DOHH2 (cell line): ENCODE measurements at regions not wholly inside any gene's neighbourhood (a gene's known extent, or its start where the extent isn't known, plus 50 kb on each side); places are given as distances from the start of the nearest gene placed in this dataset.

Experiments used
- EZH2phosphoT487 ChIP-seq: fragments of 200-600 bp; sonication (generic); IDR thresholded peaks from 2 replicates; pipeline ENCODE4 v1.6.1; 2017; ENCODE audit warnings: borderline replicate concordance, mild to moderate bottlenecking, antibody characterized with exemption, low read length, moderate library complexity, mixed read lengths
- TF ChIP-seq, protein P1 (sequence below): fragments of 200-600 bp; sonication (generic); IDR thresholded peaks from one replicate; pipeline ENCODE4 v1.5.1; 2014; ENCODE audit warnings: antibody characterized with exemption, mild to moderate bottlenecking, low read depth, low read length; ENCODE audit not compliant: poor library complexity, severe bottlenecking

DNA sequence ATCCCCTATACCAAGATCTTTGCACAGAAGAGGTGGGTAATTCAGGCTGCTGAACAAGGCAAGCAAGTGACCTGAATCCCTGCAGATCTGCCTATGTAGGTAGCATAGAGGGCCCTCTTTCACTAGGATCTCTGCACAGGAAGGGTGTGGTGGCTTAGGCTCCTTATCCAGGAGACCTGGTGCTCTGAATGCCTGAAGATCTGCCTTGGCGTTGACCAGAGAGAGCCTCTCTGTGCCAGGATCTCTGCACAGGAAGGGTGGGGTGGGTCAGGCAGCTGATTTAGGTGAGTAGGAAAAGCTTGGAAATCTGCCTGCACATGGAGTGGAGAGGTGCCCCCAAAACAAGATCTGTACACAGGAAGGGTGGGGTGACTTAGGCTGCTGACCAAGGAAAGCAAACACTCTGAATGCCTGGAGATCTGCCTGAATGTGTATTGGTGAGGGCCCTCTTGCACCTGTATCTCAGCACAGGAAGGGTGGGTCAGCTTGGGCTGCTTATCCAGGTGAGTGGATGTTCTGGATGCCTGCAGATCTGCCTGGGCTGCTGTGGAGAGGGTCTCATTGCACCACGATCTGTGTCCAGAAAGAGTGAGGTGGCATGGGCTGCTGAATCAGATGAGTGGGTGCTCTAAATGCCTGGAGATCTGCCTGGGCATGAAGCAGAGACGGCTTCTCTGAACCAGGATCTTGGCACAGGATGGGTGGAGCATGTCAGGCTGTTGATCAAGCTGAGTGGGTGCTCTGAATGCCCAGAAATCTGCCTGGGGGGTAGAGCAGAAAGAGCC lies 365.9 kb downstream of the DMAC1 start:
- TF ChIP-seq, protein P1, sequence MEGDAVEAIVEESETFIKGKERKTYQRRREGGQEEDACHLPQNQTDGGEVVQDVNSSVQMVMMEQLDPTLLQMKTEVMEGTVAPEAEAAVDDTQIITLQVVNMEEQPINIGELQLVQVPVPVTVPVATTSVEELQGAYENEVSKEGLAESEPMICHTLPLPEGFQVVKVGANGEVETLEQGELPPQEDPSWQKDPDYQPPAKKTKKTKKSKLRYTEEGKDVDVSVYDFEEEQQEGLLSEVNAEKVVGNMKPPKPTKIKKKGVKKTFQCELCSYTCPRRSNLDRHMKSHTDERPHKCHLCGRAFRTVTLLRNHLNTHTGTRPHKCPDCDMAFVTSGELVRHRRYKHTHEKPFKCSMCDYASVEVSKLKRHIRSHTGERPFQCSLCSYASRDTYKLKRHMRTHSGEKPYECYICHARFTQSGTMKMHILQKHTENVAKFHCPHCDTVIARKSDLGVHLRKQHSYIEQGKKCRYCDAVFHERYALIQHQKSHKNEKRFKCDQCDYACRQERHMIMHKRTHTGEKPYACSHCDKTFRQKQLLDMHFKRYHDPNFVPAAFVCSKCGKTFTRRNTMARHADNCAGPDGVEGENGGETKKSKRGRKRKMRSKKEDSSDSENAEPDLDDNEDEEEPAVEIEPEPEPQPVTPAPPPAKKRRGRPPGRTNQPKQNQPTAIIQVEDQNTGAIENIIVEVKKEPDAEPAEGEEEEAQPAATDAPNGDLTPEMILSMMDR, result no peak
- no peak for TF ChIP-seq EZH2phosphoT487
